ENCODE measurements at regions not wholly inside any gene's neighbourhood (a gene's known extent, or its start where the extent isn't known, plus 50 kb on each side); places are given as distances from the start of the nearest gene placed in this dataset.

GRCh38 chr1:87398641-87399040 is 70.0 kb downstream of the LMO4 start:
- Histone ChIP-seq H3K4me1 (no peaks in the 10 kb centered on the region), H3K4me3 (no peak overlapping the region), H3K27me3 (no peaks in the 10 kb centered on the region), H3K9me3 (no peaks in the 10 kb centered on the region), H3K36me3 (replicated peaks in 1 of 2; ENCODE audit: insufficient read depth in 1 of 2, low read depth in 2 of 2) (no peaks in the 10 kb centered on the region), H3K27ac (no peak overlapping the region)
- ATAC-seq (no peak), DNase-seq (no peak)
- no peak for TF ChIP-seq CTCF (IDR thresholded peaks at IDR 0.05)
- TF ChIP-seq POLR2A (IDR thresholded peaks at IDR 0.05) = no peak
- WGBS, 2 donors = 83 to 92% methylated on average over 4 of the region's 4 CpGs
- intact Hi-C loops (cut with DNase I) = no loop called here

- no peaks in the 10 kb centered on the region for H3K9me3 ChIP-seq
- H3K27me3 ChIP-seq = no peaks in the 10 kb centered on the region
- no peaks in the 10 kb centered on the region for H3K4me1 ChIP-seq
- no peak for DNase-seq
- H3K4me3 ChIP-seq = no peak overlapping the region
- WGBS, 2 donors = 54 to 60% methylated on average over 2 of the region's 2 CpGs
- no peaks in the 10 kb centered on the region for H3K36me3 ChIP-seq (replicated peaks in 1 of 2; ENCODE audit: insufficient read depth in 1 of 2, low read depth in 2 of 2)
- H3K27ac ChIP-seq = no peak overlapping the region
- TF ChIP-seq CTCF (IDR thresholded peaks at IDR 0.05) = no peak
- no peak for TF ChIP-seq POLR2A (IDR thresholded peaks at IDR 0.05)
- intact Hi-C loops (cut with DNase I) = no loop called here
- no peak for ATAC-seq
These were observed 70.6 kb downstream of the LMO4 start for GRCh38 chr1:87399264-87399663.

- intact Hi-C loops (cut with DNase I) = no loop called here
- peak in 1 of 4 donors; percentile 13 for DNase-seq
These were observed 71.0 kb downstream of the LMO4 start for GRCh38 chr1:87399701-87400100.

GRCh38 chr1:87400813-87401212 is 72.1 kb downstream of the LMO4 start:
- H3K4me3 ChIP-seq = no peak overlapping the region
- intact Hi-C loops (cut with DNase I) = no loop called here
- ATAC-seq (no peak), DNase-seq (no peak)
- no peaks in the 10 kb centered on the region for H3K27me3 ChIP-seq
- no peaks in the 10 kb centered on the region for H3K36me3 ChIP-seq (replicated peaks in 1 of 2; ENCODE audit: insufficient read depth in 1 of 2, low read depth in 2 of 2)
- TF ChIP-seq CTCF (IDR thresholded peaks at IDR 0.05) (no peak), POLR2A (IDR thresholded peaks at IDR 0.05) (no peak)
- H3K4me1 ChIP-seq = no peaks in the 10 kb centered on the region
- no peaks in the 10 kb centered on the region for H3K9me3 ChIP-seq
- 92 to 100% methylated on average over 1 of the region's 1 CpG for WGBS, 2 donors
- H3K27ac ChIP-seq = no peak overlapping the region

More at GRCh38 chr1:87399701-87400100, 71.0 kb downstream of the LMO4 start:
- no peaks in the 10 kb centered on the region for H3K36me3 ChIP-seq (replicated peaks in 1 of 2; ENCODE audit: insufficient read depth in 1 of 2, low read depth in 2 of 2)
- no peaks in the 10 kb centered on the region for H3K27me3 ChIP-seq
- 38 to 48% methylated on average over 4 of the region's 4 CpGs for WGBS, 2 donors
- no peaks in the 10 kb centered on the region for H3K4me1 ChIP-seq
- H3K27ac ChIP-seq = no peak overlapping the region
- H3K9me3 ChIP-seq = no peaks in the 10 kb centered on the region
- TF ChIP-seq CTCF (IDR thresholded peaks at IDR 0.05) = no peak
- no peak for TF ChIP-seq POLR2A (IDR thresholded peaks at IDR 0.05)
- H3K4me3 ChIP-seq = no peak overlapping the region
- no peak for ATAC-seq

GRCh38 chr1:87402241-87403002 is 73.7 kb downstream of the LMO4 start:
- 70 to 77% methylated on average over 6 of the region's 6 CpGs for WGBS, 2 donors
- ATAC-seq (no peak), DNase-seq (no peak)
- H3K36me3 ChIP-seq (replicated peaks in 1 of 2; ENCODE audit: insufficient read depth in 1 of 2, low read depth in 2 of 2) = no peaks in the 10 kb centered on the region
- H3K27ac ChIP-seq = no peak overlapping the region
- TF ChIP-seq CTCF (IDR thresholded peaks at IDR 0.05) (no peak), POLR2A (IDR thresholded peaks at IDR 0.05) (no peak)
- no peak overlapping the region for H3K4me3 ChIP-seq
- no peaks in the 10 kb centered on the region for H3K27me3 ChIP-seq
- H3K9me3 ChIP-seq = no peaks in the 10 kb centered on the region
- intact Hi-C loops (cut with DNase I) = no loop called here
- no peaks in the 10 kb centered on the region for H3K4me1 ChIP-seq

Measured in body of pancreas (tissue), 4 donors.